ENCODE measurements at regions not wholly inside any gene's neighbourhood (a gene's known extent, or its start where the extent isn't known, plus 50 kb on each side); places are given as distances from the start of the nearest gene placed in this dataset.

DNA sequence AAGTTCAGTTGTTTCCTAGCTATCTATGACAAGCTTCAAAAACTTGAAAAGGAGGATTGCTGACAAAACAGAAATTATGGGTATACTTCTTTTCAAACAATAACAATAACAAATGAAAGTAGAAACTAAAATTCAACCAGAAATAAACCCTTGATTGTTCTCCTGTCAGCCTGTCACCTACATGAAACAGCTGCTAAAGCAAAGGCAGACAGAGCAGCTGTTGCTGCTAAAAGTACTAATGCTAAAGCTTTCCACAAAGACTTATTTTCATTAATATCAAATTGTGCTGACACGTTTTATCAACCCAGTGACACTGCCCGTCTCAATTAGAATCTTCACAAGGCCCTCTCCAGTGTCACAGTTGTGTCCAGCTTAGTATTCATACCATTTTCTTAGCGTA is 533.2 kb upstream of the GBE1 start:
- no peak for TF ChIP-seq ZNF70 (CRISPR knock-in tag; IDR thresholded peaks at IDR 0.05)
- TF ChIP-seq ZNF8 (CRISPR knock-in tag; IDR thresholded peaks at IDR 0.05): no peak
- no peak for TF ChIP-seq ISL1 (CRISPR knock-in tag; IDR thresholded peaks at IDR 0.05)
- TF ChIP-seq BACH2 (CRISPR knock-in tag; IDR thresholded peaks at IDR 0.05; ENCODE audit: borderline replicate concordance): no peak
- no peak for TF ChIP-seq RARB (CRISPR knock-in tag; IDR thresholded peaks at IDR 0.05)
- TF ChIP-seq, protein P1, sequence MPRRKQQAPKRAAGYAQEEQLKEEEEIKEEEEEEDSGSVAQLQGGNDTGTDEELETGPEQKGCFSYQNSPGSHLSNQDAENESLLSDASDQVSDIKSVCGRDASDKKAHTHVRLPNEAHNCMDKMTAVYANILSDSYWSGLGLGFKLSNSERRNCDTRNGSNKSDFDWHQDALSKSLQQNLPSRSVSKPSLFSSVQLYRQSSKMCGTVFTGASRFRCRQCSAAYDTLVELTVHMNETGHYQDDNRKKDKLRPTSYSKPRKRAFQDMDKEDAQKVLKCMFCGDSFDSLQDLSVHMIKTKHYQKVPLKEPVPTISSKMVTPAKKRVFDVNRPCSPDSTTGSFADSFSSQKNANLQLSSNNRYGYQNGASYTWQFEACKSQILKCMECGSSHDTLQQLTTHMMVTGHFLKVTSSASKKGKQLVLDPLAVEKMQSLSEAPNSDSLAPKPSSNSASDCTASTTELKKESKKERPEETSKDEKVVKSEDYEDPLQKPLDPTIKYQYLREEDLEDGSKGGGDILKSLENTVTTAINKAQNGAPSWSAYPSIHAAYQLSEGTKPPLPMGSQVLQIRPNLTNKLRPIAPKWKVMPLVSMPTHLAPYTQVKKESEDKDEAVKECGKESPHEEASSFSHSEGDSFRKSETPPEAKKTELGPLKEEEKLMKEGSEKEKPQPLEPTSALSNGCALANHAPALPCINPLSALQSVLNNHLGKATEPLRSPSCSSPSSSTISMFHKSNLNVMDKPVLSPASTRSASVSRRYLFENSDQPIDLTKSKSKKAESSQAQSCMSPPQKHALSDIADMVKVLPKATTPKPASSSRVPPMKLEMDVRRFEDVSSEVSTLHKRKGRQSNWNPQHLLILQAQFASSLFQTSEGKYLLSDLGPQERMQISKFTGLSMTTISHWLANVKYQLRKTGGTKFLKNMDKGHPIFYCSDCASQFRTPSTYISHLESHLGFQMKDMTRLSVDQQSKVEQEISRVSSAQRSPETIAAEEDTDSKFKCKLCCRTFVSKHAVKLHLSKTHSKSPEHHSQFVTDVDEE (CRISPR knock-in tag; IDR thresholded peaks at IDR 0.05): no peak
- TF ChIP-seq, protein P2, sequence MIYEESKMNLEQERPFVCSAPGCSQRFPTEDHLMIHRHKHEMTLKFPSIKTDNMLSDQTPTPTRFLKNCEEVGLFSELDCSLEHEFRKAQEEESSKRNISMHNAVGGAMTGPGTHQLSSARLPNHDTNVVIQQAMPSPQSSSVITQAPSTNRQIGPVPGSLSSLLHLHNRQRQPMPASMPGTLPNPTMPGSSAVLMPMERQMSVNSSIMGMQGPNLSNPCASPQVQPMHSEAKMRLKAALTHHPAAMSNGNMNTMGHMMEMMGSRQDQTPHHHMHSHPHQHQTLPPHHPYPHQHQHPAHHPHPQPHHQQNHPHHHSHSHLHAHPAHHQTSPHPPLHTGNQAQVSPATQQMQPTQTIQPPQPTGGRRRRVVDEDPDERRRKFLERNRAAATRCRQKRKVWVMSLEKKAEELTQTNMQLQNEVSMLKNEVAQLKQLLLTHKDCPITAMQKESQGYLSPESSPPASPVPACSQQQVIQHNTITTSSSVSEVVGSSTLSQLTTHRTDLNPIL (CRISPR knock-in tag; IDR thresholded peaks at IDR 0.05; ENCODE audit: low read depth): no peak
- TF ChIP-seq OSR1 (CRISPR knock-in tag; IDR thresholded peaks at IDR 0.05): no peak
- no peak for ATAC-seq

DNA sequence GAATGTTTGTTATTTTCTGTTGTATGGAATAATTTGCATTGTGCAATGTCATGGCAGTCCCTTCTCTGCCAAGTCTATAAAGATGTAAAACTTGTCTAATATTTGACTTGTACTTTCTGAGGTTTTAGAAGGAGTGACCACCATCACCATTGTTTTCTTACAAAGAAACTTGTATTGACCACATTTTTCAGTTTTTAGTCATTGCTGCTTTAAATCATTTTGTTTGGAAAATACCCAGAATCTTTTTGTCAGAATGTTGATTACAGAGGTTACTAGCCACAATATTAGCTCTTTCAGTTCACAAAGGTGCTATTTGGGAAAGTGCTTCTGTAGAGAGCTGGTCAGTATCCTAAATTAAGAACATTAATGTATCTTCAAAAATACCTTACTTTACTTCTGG is 532.4 kb upstream of the GBE1 start:
- ATAC-seq: no peak

DNA sequence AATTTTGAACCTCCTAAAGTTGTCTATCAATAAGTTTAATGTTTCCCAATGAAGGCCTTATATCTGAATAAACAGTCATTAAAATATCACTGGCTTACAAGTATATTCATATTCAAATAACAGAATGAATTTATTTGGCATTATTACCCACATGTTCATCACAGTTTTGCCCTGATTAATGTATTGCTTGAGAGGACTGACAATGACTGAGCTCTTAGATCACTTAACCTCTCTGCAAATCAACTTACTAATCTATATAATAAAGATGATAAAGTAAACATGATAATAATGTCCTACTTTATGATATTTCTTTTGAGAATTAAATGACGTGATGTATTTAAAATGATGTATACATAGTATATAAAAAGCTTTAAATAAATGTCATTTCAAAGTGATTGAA is 532.0 kb upstream of the GBE1 start:
- no peak for TF ChIP-seq OSR1 (CRISPR knock-in tag; IDR thresholded peaks at IDR 0.05)
- TF ChIP-seq ZNF8 (CRISPR knock-in tag; IDR thresholded peaks at IDR 0.05): no peak
- TF ChIP-seq GLIS3 (CRISPR knock-in tag; IDR thresholded peaks at IDR 0.05): no peak
- TF ChIP-seq ZNF565 (CRISPR knock-in tag; conservative IDR thresholded peaks at IDR 0.05; ENCODE audit: low read depth): no peak
- TF ChIP-seq TOX (CRISPR knock-in tag; IDR thresholded peaks at IDR 0.05; ENCODE audit: borderline replicate concordance): no peak
- TF ChIP-seq TCF4 (CRISPR knock-in tag; IDR thresholded peaks at IDR 0.05; ENCODE audit: borderline replicate concordance): no peak
- TF ChIP-seq, protein P3, sequence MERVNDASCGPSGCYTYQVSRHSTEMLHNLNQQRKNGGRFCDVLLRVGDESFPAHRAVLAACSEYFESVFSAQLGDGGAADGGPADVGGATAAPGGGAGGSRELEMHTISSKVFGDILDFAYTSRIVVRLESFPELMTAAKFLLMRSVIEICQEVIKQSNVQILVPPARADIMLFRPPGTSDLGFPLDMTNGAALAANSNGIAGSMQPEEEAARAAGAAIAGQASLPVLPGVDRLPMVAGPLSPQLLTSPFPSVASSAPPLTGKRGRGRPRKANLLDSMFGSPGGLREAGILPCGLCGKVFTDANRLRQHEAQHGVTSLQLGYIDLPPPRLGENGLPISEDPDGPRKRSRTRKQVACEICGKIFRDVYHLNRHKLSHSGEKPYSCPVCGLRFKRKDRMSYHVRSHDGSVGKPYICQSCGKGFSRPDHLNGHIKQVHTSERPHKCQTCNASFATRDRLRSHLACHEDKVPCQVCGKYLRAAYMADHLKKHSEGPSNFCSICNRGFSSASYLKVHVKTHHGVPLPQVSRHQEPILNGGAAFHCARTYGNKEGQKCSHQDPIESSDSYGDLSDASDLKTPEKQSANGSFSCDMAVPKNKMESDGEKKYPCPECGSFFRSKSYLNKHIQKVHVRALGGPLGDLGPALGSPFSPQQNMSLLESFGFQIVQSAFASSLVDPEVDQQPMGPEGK (CRISPR knock-in tag; IDR thresholded peaks at IDR 0.05; ENCODE audit: borderline replicate concordance): no peak
- no peak for TF ChIP-seq ZNF70 (CRISPR knock-in tag; IDR thresholded peaks at IDR 0.05)
- TF ChIP-seq BACH2 (CRISPR knock-in tag; IDR thresholded peaks at IDR 0.05; ENCODE audit: borderline replicate concordance): no peak
- no peak for TF ChIP-seq ZFP3 (CRISPR knock-in tag; IDR thresholded peaks at IDR 0.05)
- TF ChIP-seq, protein P2 (CRISPR knock-in tag; IDR thresholded peaks at IDR 0.05; ENCODE audit: low read depth): no peak
- TF ChIP-seq SNAI2 (CRISPR knock-in tag; IDR thresholded peaks at IDR 0.05): no peak
- TF ChIP-seq ZFP30 (CRISPR knock-in tag; IDR thresholded peaks at IDR 0.05): no peak
- TF ChIP-seq CSDC2 (CRISPR knock-in tag; IDR thresholded peaks at IDR 0.05): no peak
- TF ChIP-seq, protein P4, sequence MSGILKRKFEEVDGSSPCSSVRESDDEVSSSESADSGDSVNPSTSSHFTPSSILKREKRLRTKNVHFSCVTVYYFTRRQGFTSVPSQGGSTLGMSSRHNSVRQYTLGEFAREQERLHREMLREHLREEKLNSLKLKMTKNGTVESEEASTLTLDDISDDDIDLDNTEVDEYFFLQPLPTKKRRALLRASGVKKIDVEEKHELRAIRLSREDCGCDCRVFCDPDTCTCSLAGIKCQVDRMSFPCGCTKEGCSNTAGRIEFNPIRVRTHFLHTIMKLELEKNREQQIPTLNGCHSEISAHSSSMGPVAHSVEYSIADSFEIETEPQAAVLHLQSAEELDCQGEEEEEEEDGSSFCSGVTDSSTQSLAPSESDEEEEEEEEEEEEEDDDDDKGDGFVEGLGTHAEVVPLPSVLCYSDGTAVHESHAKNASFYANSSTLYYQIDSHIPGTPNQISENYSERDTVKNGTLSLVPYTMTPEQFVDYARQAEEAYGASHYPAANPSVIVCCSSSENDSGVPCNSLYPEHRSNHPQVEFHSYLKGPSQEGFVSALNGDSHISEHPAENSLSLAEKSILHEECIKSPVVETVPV (CRISPR knock-in tag; IDR thresholded peaks at IDR 0.05): no peak
- TF ChIP-seq PPARA (CRISPR knock-in tag; IDR thresholded peaks at IDR 0.05; ENCODE audit: borderline replicate concordance): no peak
- TF ChIP-seq ESRRG (CRISPR knock-in tag; IDR thresholded peaks at IDR 0.05): no peak
- TF ChIP-seq ZC3H10 (CRISPR knock-in tag; IDR thresholded peaks at IDR 0.05): no peak
- no peak for TF ChIP-seq RARB (CRISPR knock-in tag; IDR thresholded peaks at IDR 0.05)
- ATAC-seq: no peak

More for the DNA sequence above, 532.4 kb upstream of the GBE1 start:
- TF ChIP-seq ISL1 (CRISPR knock-in tag; IDR thresholded peaks at IDR 0.05) (no peak), ZFP3 (CRISPR knock-in tag; IDR thresholded peaks at IDR 0.05) (no peak), ZNF8 (CRISPR knock-in tag; IDR thresholded peaks at IDR 0.05) (no peak), SNAI2 (CRISPR knock-in tag; IDR thresholded peaks at IDR 0.05) (no peak), ZNF565 (CRISPR knock-in tag; conservative IDR thresholded peaks at IDR 0.05; ENCODE audit: low read depth) (no peak), ZNF70 (CRISPR knock-in tag; IDR thresholded peaks at IDR 0.05) (no peak), ARNTL (CRISPR knock-in tag; IDR thresholded peaks at IDR 0.05; ENCODE audit: borderline replicate concordance, low read depth) (no peak)
- TF ChIP-seq, protein P5, sequence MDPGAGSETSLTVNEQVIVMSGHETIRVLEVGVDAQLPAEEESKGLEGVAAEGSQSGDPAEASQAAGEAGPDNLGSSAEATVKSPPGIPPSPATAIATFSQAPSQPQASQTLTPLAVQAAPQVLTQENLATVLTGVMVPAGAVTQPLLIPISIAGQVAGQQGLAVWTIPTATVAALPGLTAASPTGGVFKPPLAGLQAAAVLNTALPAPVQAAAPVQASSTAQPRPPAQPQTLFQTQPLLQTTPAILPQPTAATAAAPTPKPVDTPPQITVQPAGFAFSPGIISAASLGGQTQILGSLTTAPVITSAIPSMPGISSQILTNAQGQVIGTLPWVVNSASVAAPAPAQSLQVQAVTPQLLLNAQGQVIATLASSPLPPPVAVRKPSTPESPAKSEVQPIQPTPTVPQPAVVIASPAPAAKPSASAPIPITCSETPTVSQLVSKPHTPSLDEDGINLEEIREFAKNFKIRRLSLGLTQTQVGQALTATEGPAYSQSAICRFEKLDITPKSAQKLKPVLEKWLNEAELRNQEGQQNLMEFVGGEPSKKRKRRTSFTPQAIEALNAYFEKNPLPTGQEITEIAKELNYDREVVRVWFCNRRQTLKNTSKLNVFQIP (CRISPR knock-in tag; IDR thresholded peaks at IDR 0.05; ENCODE audit: borderline replicate concordance, low read depth): no peak
- TF ChIP-seq, protein P2 (CRISPR knock-in tag; IDR thresholded peaks at IDR 0.05; ENCODE audit: low read depth): no peak
